AG10803 (cell line): ENCODE measurements at regions not wholly inside any gene's neighbourhood (a gene's known extent, or its start where the extent isn't known, plus 50 kb on each side); places are given as distances from the start of the nearest gene placed in this dataset.

Source experiments
- DNase-seq: peaks from one replicate; pipeline ENCODE4 v3.0.0; 2010; ENCODE audit warnings: low read depth
- H3K4me3 ChIP-seq: 2 replicates; pipeline ENCODE4 v1.5.1; 2011; ENCODE audit warnings: mild to moderate bottlenecking, low read length, control low read depth
- TF ChIP-seq, protein P1 (sequence below): conservative IDR thresholded peaks from 2 replicates; pipeline ENCODE4 v1.5.1; 2011; ENCODE audit warnings: mild to moderate bottlenecking, low read length, control low read depth, inconsistent platforms

- no peak for DNase-seq
- TF ChIP-seq, protein P1, sequence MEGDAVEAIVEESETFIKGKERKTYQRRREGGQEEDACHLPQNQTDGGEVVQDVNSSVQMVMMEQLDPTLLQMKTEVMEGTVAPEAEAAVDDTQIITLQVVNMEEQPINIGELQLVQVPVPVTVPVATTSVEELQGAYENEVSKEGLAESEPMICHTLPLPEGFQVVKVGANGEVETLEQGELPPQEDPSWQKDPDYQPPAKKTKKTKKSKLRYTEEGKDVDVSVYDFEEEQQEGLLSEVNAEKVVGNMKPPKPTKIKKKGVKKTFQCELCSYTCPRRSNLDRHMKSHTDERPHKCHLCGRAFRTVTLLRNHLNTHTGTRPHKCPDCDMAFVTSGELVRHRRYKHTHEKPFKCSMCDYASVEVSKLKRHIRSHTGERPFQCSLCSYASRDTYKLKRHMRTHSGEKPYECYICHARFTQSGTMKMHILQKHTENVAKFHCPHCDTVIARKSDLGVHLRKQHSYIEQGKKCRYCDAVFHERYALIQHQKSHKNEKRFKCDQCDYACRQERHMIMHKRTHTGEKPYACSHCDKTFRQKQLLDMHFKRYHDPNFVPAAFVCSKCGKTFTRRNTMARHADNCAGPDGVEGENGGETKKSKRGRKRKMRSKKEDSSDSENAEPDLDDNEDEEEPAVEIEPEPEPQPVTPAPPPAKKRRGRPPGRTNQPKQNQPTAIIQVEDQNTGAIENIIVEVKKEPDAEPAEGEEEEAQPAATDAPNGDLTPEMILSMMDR, result no peak
- no peak overlapping the region for H3K4me3 ChIP-seq
Measured at GRCh38 chr13:64273780-64274179, 2858.1 kb upstream of the PCDH20 start.

DNA sequence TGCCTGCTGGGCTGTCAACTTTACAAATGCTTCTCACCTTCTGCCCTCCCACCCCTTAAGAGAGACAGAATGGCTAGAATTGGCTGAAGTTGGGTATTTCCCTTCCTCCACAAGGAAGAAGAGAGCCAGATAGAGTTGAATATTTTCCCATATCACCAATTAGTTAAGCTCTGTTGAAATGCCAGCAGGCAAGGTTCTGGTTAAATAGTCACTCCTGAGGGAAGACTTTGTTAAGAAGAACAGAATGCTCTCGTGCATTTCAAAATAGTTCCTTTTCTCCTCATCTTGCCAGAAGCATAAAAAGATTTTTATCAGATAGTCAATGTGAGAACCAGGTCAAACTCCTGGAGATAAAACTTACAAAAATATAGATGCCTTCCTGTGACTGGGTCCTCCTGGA is 2857.0 kb upstream of the PCDH20 start:
- no peak overlapping the region for H3K4me3 ChIP-seq
- DNase-seq, result peak; percentile 3
- TF ChIP-seq, protein P1, result no peak

GRCh38 chr13:64266024-64266423 is 2850.4 kb upstream of the PCDH20 start:
- DNase-seq, result no peak
- TF ChIP-seq, protein P1, result no peak
- no peak overlapping the region for H3K4me3 ChIP-seq

- TF ChIP-seq, protein P1, result no peak
- no peak overlapping the region for H3K4me3 ChIP-seq
- DNase-seq, result no peak
Measured at GRCh38 chr13:64263285-64263684, 2847.6 kb upstream of the PCDH20 start.

DNA sequence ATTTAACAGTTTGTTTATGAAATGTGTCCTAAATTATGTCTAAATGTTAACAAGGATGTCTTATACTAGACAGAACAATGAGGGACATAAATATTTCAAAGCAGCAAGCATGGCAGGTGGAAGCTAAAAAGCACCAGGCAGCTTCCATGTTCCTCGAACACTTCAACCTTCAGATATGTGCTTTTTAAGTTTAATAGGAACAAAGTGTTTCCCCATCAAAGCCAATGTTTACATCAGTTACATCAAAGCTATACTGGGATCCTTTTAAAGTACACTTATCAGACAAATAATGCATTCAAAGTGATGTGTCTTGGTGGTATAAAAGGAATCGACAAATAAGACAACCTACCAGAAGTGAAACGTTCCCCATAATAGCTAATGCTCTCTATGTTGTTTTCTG is 2841.1 kb upstream of the PCDH20 start:
- no peak for DNase-seq

DNA sequence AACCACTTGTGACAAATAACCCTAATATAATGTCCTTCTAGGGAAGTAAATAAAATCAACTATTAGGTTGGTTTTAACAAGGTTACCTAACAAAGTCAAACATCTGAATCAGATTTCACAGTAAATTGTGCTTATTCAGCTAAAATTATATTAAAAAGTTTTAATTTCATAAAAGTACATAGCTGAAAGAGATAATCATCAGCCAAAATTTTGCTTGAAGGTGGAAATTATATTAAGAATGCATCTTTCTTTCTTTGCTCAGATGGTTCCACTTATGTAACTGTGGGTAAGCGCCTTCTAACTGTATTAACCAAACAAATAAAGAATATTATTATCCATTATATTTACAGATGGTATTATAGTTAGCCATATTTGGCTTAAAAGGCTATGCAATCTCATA is 2840.3 kb upstream of the PCDH20 start:
- no peak for DNase-seq
- TF ChIP-seq, protein P1, result no peak

More for the DNA sequence above, 2841.1 kb upstream of the PCDH20 start:
- TF ChIP-seq, protein P1, result no peak
- no peak overlapping the region for H3K4me3 ChIP-seq

GRCh38 chr13:64248371-64249065 is 2832.9 kb upstream of the PCDH20 start:
- TF ChIP-seq, protein P1, result no peak
- no peak overlapping the region for H3K4me3 ChIP-seq
- DNase-seq, result peak; percentile 42

More for the DNA sequence above, 2840.3 kb upstream of the PCDH20 start:
- no peak overlapping the region for H3K4me3 ChIP-seq
